GM18868 (cell line): ENCODE measurements at regions not wholly inside any gene's neighbourhood (a gene's known extent, or its start where the extent isn't known, plus 50 kb on each side); places are given as distances from the start of the nearest gene placed in this dataset.

Experiments
- ATAC-seq: cut with Tn5 transposase; IDR thresholded peaks from one replicate; pipeline ENCODE4 v1.9.1; 2021; ENCODE audit warnings: mild to moderate bottlenecking, moderate library complexity; ENCODE audit not compliant: unreplicated experiment

DNA sequence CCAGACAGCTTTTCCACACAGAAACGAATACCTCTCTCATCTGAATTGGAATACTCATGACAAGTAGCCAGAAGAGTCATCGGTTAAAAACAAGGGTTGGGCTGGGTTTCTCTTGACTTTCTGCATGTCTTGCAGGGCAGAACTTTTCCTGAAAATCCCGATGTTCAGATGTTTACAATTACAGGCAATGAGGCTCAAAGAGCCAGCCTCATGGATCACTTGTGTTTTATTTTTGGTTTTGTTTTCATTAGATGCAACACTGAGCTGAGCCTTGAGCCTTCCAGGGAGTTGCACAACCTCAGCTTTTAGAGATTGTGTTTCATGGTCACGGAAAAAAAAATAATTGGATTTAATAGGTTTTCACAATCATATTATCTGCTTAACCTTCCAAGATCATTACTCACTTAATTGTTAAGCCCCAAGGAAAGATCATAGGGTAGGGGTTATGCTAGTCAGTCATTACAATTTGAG lies 288.1 kb upstream of the PRDM1 start:
- ATAC-seq = no peak

DNA sequence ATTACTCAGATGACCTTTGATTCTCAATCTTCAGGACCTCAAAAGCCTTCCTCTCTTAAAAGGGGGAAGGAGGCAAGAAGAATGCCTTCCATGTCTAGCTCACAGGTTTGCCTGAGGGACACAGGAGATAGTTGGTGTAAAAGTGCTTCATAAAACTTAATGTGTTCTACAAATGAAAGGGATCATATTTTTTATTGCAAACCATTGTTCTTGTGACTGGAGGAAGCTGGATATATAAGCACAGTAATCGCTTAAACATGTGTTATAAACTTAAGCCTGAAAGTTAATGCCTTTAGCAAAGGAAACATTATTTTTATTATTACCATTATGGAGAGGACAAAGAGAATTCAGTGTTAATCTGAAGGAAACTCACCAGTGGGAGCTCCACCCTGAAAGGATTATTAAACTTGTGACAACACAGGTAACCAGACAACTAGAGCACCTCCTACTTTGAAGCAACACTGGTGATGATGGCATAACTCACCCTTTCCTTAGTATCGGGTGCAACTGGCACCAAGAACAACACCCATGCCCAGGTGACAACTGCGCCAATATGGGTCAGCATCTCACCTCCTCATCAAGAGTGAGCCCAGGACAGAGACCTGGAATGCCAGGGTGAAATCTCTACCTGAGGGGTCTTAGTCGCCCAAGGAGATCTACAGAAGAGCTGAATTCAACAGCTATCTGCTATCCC lies 288.7 kb upstream of the PRDM1 start:
- ATAC-seq = no peak

DNA sequence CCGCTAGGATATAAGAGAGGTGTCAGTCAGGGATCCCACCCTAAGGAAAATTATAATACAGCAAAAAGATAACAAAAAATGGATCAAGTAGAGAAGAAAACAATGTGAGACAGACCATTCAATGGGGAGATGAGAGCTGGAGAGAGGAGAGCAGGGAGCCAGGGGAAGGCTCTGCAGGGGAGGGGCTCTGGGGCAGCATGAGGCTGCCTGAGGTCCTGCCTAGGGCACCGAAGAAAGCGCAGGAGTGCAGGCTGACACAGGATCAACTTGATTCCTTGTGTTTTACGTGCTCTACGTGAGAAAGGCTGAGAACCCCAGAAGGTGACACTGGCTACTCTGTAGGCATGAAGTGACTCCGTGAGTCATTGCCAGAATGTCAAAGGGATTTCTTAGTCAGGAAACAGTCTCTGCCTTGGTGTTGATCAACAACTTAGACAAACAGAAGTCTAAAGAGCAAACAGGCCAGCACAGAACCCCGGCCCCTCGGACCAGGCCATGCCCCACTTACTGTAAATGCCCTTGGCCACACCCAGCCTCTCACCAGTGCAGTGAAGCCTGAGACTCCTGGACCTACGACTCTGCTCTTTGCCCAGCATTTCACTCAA lies 290.1 kb upstream of the PRDM1 start:
- no peak for ATAC-seq

DNA sequence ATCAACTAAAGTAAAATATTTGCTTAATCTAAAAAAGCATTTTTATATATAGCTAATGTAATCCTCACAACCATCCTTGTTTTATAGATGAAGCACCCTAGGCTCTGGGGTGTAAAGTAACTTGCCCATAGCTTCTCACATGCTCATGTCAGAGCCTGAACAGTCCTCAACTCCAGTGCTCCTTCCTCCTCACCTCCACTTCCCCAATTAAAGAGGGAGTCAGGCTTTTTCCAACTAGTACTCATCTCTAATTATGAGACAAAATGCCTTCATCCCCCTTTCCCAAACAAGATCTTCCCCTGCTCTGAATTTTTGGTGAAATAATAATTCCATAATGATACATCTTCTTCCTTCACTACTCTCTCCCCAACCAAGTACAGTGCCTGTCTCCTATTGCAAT lies 290.8 kb upstream of the PRDM1 start:
- ATAC-seq = no peak

DNA sequence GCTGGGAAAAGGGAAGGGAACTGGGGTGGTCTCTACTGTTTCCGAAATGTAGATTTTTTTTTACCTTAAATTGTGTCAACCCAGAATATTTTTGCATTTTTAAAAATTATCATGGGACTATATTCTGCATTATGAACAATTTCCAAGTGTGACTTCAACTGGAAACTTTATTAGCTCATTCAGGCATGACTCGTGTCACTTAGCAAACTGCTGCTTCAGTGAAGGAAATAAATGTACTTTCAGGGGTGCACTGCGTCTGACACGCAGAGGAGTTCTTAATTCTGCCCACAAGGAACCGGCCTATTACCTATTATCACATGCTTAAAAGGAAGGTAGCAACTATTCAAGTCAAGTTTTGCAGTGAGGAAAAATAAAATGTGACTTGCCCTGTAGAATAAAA lies 291.3 kb upstream of the PRDM1 start:
- peak; percentile 47 for ATAC-seq

DNA sequence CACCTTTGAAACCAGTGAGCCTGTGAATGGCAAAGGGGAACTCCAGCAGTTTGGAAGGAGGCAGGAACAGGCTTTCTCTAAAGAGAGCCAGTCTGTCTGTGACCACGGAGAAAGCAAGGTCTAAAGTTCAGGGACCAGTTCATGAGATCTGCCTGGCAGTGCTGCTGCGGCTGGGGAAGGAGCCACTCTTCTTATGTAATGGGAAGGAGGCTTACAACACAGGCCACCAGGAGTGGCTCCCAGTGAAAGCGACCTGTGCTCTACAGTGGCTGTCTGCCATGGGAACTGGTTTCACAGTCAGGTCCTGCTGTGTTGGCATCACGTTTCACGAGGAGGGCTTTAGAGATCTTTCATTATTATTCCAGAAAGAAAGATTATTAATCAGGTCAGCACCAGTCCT lies 291.9 kb upstream of the PRDM1 start:
- ATAC-seq = no peak

DNA sequence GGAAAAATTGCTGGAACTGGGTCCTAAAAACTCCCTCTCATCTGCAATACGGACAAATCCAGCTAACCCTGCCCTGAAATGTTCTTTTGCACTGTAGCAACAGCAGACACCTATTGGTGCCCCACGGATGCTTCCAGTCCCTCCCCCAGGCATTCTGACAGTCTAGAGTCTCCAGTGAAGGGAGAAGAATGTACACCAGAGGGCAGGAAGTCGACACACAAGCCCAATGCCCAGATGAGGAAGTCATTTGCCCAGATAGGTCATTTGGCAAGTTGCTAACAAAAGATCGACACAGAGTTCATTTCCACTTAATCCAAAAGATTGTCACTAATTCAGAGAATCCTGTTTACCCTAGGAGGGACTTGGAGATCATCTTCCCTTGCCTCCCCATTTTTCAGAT lies 293.0 kb upstream of the PRDM1 start:
- no peak for ATAC-seq

DNA sequence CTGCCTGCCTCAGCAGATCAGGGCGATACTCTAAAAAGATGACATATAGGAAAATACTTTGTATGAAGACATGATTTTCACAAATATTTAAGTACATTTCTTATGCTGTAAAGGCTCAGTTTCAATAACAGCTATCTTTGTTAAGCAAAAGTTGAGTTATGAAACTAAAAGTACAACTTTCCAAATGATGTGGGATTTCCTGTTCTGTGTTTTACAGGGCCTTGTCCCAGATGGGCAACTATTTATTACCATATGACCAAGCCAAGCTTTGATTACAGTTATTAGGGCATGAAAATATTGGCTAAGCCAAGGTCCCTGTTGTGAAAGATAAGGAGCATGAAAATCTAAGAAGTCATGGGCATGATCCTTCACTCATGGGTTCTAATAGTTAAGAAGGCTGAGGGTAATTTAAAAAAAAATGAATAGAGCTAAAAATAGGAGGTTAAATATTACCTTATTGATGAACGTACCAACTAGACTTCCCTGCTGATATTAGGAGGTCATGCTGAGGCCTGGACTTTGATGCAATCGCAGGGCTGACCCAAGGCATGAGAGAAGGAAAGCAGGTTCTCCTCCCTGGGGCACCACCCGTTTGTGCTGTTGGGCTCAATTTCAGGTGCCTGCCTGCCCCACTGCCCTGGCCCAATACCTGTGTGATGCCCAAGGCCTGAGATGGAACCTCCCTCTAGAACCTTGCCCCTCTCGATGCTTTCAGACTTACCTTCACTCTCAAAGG lies 294.4 kb upstream of the PRDM1 start:
- peak; percentile 45 for ATAC-seq

DNA sequence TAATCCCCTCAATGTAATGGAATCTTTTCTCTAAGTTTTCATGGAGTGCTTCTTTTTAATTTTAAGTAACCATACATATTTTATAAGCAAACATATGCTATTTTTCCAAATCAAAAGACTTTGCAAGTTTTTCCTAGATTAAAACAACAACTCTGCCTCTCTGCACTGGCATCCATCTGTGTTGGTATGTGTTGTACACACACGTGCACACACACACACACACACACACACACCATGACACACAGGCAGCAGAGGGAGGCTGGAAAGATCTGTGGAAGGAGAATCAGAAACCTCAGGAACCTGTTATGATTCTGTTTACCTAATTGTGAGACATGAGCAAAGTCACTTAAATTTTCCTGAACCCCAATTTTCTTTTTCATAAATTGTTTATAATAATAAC lies 295.0 kb upstream of the PRDM1 start:
- ATAC-seq = no peak

DNA sequence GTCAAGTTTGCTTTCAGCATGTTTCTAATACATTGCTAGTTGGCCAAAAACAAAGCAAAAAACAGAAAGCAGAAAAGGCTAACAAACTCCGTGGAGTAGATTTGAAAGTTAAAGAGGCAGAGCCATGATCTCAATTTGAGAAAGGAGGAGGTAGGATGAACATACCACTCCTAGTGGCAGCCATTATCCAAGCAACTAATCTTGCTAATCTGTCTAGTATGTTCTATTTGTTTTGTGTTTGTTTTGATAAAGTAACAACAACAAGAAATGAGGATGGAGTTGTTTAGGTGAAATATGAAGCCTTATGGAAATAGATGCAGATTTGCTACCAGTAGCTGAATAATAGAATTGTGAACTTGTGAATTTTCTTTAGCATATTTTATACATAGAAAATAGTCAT lies 295.5 kb upstream of the PRDM1 start:
- no peak for ATAC-seq

DNA sequence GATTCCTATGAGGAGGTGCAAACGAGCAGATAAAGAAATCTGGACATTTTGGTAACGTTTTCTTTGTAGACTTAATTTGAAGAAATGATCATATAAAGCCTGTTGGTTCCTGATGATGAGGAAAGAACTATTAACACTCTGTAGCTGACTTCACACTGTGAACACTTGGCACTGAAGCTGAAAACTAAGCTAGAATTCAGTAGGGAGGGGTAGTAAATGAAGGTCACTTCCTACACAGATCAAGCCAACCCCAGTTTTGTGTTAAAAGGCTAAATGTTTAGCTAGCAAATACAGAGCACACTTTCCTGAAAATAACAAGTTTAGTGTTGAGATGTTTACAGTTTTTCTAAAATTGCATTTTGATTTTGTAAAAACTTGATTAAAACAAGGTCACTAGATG lies 296.2 kb upstream of the PRDM1 start:
- no peak for ATAC-seq

DNA sequence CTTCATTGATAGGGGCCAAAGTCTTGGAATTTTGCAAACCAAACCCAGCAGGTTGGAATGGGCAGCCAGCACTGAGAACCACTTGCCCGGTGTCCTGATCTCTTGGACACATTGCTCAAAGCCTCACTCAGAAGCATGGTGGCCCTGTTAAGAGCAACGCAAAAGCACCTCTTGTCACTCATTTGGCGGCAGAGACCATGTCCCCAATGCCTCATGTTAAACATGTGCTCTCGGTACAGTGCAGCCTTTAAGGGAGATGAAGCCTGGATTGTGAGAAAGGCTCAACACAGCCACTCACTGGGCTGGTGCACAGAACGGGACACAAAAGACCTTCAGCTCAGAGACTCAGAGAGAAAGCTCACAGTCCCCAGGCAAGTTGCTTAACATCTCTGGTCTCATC lies 298.4 kb upstream of the PRDM1 start:
- no peak for ATAC-seq

DNA sequence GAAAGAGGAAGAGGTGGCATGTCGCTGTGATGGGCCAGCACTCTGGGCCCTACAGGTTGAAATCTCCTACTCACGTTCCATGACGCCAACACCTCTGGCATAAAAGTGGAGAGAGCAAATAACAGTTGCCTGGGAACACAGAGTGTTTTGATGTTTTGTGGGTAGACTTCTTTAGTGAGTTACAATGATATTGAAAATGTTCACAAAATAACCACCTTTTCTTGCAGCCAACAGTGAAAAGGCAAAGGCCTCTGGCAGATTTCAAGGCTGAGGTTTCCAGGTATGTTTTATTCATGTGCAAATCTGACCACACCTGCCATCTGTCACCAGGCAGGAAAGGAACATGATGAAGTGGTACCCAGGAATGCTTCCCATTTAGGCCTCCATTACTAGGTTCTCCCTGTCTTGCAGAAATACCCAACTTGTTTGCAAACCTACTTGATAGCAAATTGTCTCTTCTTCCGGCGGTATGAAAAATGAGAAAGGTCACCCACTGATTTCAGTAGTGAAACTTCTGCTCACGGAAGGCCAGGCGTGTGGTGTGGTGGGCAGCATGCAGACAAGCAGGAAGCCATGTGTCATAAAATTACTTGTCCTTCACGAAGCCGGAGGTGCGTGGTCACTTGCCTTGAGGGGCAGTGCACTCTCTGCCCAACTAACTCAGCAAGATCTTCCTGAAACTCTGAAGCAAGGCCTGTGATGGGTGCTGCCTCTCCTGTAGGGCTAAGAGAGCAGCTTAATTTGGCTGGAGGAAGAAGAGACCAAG lies 299.1 kb upstream of the PRDM1 start:
- peak; percentile 55 for ATAC-seq

DNA sequence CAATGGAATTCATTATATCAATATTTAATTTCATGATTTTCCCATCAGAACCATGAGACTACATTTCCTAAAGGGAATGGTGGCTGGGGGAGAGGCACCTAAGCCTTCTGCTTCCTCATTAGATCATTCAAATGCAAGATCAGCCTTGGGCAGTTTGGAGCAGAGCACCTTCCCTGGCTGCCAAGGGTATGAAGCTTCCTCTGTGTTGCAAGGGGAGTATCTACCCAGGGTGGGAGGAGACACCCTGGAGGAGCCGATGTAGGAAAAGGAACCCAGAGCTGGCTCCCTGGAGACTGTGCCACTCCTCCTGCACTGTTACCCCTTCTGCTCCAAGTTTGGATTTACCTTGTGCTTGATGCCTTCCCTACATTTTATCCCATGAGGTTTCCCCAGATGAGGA lies 299.7 kb upstream of the PRDM1 start:
- no peak for ATAC-seq

DNA sequence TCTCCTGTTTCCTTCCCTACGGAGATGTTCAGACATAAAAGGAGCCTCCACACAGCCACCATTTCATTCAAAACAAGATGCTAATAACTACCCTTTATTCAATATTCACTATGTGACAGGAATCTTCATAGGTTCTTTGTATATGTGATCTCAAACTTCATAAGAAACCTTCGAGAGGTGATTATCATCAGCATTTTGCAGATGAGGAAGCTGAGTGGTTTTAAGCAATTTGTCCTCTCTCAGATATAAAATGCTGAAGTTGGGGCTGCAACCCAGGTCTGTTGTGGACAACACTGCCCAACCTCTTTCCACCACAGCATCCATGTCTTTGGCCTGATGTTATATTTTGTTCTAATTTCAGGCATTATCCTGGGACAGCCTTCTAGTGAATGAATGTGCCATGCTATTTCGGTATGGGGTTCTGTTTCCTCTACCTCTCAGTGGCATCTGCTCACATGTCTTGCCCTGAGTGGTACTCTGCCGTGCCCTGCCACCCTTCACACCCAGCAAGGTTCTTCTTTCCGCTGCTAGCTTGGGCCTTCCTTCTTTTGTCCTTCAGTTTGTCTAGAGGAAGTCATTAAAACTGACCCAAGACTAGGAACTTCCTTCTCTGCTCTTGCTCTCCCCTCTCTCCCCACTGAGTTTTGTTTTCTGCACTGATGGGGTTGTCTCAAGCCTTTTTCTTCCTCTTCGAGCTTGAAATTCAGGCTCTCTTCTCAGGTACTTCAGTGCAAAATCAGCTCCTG lies 300.9 kb upstream of the PRDM1 start:
- no peak for ATAC-seq

DNA sequence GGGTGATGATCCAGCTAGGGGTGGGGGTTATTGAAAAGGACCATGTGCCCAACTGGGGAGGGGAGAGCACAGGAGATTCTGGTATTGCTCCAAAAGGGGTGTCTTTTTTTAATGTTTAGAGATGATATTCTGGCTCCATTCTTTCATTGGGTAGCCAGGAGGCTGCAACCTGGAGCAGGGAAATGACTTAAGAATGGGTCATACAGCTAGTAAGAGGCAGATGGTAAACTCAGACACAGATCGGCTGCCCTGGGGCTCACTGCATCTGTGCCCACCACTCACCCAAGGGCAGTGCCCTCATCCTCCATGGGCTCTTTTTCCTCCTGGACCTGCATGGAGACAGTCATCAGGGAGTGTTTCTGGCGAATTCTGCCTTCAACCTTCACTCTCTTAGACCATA lies 302.0 kb upstream of the PRDM1 start:
- no peak for ATAC-seq

DNA sequence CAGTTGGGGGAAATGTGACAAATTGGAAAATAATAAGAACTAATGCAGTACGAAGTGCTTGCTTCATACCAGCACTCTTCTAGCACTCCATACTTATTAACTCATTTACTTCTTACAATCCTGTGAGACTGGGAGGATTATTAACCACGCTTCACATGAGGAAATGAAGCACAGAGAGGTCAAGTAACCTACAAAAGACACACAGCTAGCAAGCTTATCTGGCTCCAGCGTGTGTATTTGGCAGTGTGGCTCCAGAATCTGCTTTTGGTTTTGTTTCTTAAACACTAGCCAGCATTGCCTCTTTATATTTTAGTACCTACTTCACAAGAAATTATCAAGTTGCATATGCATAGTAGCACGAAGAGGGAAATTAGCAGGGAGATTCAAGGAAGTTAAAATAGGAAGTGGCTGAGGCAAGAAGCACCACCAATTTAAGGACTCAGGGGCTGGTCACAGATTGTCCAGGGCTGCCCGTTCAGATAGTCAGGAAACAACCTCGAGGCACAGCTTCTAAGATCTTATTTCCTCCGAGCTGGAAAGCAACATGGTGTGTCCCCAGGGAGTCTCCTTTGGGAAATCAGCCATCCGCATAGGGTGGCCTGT lies 302.7 kb upstream of the PRDM1 start:
- ATAC-seq = no peak

DNA sequence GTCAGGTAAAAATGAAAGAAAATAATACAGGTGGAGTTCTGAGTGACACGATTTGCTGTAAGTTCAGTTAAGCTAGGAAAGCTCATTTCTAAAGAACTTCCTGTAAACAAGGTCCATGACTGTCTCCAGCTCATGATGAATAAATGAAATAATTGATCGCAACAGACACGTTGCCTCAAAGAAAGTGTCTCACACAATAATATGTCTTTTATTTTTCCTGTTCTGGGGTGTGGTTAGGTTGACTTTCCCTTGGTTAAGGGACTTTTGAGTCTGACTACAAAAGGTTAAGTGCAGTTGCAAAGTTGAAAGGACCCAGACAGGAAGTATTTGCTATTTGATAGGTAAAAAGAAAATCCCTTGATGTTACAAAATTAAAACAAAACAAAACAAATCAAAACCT lies 304.2 kb upstream of the PRDM1 start:
- ATAC-seq = no peak

DNA sequence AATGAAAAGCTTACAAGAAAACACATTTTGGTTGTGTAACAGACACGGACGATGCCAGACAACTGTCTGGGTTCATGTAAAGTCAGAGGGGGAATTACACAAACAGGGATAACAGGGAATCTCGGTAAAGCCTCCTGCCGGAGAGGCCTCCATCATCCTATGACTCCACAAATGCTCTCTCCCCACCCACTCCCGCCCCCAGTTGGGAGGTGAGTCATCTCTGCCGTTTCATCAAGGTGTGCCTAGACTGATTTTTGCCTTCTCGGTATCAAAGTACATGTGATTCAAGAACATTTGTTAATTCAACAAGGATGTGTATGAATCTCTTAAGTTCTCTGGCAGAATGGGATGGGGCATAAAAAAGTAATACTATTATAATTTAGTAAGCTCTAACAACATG lies 304.9 kb upstream of the PRDM1 start:
- ATAC-seq = no peak

DNA sequence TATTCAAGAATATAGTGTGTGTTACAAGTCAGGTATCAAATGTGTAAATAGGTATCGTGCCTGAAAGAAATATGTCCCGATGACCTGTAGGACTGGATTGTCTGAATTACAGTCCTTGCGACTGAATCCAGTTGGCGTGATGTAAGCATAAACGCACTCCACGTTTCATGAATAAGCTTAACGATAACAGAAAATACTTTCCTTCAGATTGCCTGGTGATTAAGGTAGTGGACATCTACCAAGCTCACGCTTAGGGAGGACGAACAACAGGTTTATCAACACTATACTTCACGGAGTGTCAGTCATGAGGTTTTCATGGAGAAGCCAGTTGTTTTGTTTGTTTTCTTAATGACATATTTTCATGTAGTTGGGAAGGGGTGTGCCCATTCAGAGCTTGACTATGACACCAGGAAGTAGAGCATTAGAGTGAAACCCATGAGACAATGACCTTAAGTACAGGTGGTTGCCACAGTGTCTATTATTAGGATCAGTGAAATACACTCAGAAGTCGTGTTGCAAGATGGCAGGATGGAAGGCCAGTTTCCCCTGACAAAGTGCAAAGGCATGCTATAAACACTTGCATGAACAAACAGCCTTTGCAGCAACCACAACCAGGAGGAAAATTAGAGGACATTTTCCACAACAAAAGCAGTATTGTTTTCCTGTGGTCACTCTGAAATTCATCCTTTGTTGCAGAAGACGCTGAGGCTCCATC lies 305.8 kb upstream of the PRDM1 start:
- ATAC-seq = no peak
